Activated CD8-positive, alpha-beta T cell treated with anti-CD3 and anti-CD28 coated beads for 36 hours (primary cell): ENCODE measurements at regions not wholly inside any gene's neighbourhood (a gene's known extent, or its start where the extent isn't known, plus 50 kb on each side); places are given as distances from the start of the nearest gene placed in this dataset.

Experiments used
- ATAC-seq: fragments of 200-7000 bp; cut with Tn5 transposase; one replicate; pipeline ENCODE4 v1.10.0; 2021; ENCODE audit warnings: mild to moderate bottlenecking, moderate library complexity
- CTCF ChIA-PET: fragments of 350-600 bp; sonication (Branson Sonifier 250); formaldehyde crosslinking; loops from one replicate; lab custom pipeline; 2021; ENCODE audit warnings: antibody characterized with exemption; lab: Charles Lee
- POLR2A ChIA-PET: fragments of 350-600 bp; sonication (Branson Sonifier 250); formaldehyde crosslinking; loops from one replicate; lab custom pipeline; 2021; ENCODE audit warnings: antibody characterized with exemption; lab: Charles Lee
- DNase-seq: peaks from one replicate; pipeline ENCODE4 v3.0.0-alpha.2; 2020
- H3K27ac Mint-ChIP-seq: one replicate; pipeline ENCODE4 v1.8.0; 2021; ENCODE audit warnings: mild to moderate bottlenecking, mixed read lengths
- H3K27me3 Mint-ChIP-seq: one replicate; pipeline ENCODE4 v1.8.0; 2021; ENCODE audit warnings: mixed read lengths
- H3K36me3 Mint-ChIP-seq: one replicate; pipeline ENCODE4 v1.8.0; 2021; ENCODE audit warnings: low read depth, mixed read lengths
- H3K4me1 Mint-ChIP-seq: one replicate; pipeline ENCODE4 v1.8.0; 2021; ENCODE audit warnings: low read depth, mixed read lengths
- H3K4me3 Mint-ChIP-seq: one replicate; pipeline ENCODE4 v1.8.0; 2021; ENCODE audit warnings: mild to moderate bottlenecking, moderate library complexity, mixed read lengths
- H3K9me3 Mint-ChIP-seq: one replicate; pipeline ENCODE4 v1.8.0; 2021; ENCODE audit warnings: mixed read lengths
- intact Hi-C: fragments of 100-400 bp; cut with micrococcal nuclease; formaldehyde crosslinking; loops from one replicate; pipeline ENCODE4 v1.10.0; 2022
- TF ChIP-seq, protein P1 (sequence below): fragments of 200-600 bp; IDR thresholded peaks from one replicate; pipeline ENCODE4 v1.8.0; 2022; ENCODE audit warnings: antibody characterized with exemption, mild to moderate bottlenecking

DNA sequence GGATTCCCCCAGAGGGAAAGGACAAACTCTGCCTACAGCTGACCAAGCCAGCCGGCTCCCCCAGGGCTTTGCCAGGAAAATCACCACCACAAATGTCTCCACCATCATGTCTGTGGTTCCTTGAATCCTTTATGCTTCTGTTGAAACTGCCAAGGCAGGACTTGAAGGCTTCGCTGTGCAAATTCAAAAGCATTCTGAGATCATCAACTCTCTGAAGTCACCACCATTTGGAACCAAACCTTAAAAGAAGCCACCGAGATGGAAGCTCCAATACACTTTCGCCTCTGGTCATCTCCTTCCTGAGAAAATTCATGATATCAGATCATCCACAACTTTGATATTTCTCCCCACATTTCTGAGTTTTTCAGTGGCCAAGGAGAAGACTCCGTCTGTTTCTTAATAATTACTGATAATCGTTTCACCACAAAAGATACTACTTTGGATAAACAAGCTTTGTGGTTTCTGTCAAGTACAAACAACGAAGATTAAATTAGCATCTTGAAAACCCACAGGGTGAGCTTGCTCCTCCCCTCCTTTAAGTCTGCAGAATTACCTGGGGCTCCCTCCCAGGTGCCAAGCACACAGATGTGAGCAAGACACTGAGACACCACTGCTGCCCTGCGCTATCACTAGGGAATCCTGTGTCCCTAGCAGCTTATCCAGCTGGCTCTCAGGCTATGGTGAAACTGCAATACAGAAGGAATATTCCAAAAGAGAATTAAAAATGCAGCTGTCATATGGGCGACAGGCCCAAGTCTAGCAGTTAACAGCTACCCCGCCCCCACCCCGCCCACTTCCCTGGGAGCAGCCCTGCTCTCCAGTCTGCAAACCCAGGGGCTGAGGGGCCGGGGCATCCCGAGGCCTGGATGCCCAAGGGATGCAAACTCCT is 125.0 kb upstream of the TBL1X start:
- Mint-ChIP-seq H3K9me3 (no peaks in the 10 kb centered on the region), H3K27ac (peak overlapping the region; percentile 8), H3K36me3 (no peaks in the 10 kb centered on the region), H3K4me1 (peaks cover 39% of the 10 kb centered on the region), H3K27me3 (no peaks in the 10 kb centered on the region), H3K4me3 (no peak overlapping the region)
- ChIA-PET CTCF (interaction anchor here (1.5 kb wide), 1 partner anchor 12 kb away, joined by 4 read pairs; no protein-coding TSS in a partner anchor), POLR2A (interaction anchor here (0.7 to 1.3 kb wide), 2 partner anchors 11 to 13 kb away, joined by 3 to 6 read pairs; no protein-coding TSS in a partner anchor)
- intact Hi-C loops, result no loop called here
- ATAC-seq (no peak), DNase-seq (peak; percentile 10)
- TF ChIP-seq, protein P1, sequence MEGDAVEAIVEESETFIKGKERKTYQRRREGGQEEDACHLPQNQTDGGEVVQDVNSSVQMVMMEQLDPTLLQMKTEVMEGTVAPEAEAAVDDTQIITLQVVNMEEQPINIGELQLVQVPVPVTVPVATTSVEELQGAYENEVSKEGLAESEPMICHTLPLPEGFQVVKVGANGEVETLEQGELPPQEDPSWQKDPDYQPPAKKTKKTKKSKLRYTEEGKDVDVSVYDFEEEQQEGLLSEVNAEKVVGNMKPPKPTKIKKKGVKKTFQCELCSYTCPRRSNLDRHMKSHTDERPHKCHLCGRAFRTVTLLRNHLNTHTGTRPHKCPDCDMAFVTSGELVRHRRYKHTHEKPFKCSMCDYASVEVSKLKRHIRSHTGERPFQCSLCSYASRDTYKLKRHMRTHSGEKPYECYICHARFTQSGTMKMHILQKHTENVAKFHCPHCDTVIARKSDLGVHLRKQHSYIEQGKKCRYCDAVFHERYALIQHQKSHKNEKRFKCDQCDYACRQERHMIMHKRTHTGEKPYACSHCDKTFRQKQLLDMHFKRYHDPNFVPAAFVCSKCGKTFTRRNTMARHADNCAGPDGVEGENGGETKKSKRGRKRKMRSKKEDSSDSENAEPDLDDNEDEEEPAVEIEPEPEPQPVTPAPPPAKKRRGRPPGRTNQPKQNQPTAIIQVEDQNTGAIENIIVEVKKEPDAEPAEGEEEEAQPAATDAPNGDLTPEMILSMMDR, result no peak

GRCh38 chrX:9340598-9341290 is 124.1 kb upstream of the TBL1X start:
- H3K9me3 Mint-ChIP-seq, result no peaks in the 10 kb centered on the region
- H3K4me3 Mint-ChIP-seq, result peak overlapping the region; percentile 67
- CTCF ChIA-PET, result interaction anchor here (0.6 to 1.5 kb wide), 2 partner anchors 11 to 27 kb away, joined by 3 to 4 read pairs; no protein-coding TSS in a partner anchor
- H3K4me1 Mint-ChIP-seq, result peaks cover 37% of the 10 kb centered on the region
- DNase-seq (peak; percentile 51), ATAC-seq (peak; percentile 60)
- intact Hi-C loops, result no loop called here
- H3K27me3 Mint-ChIP-seq, result no peaks in the 10 kb centered on the region
- TF ChIP-seq, protein P1, result no peak
- H3K27ac Mint-ChIP-seq, result peak overlapping the region; percentile 84
- POLR2A ChIA-PET, result interaction anchor here (1.3 to 1.9 kb wide), 2 partner anchors 12 to 123 kb away, joined by 6 to 10 read pairs; no protein-coding TSS in a partner anchor
- no peaks in the 10 kb centered on the region for H3K36me3 Mint-ChIP-seq

DNA sequence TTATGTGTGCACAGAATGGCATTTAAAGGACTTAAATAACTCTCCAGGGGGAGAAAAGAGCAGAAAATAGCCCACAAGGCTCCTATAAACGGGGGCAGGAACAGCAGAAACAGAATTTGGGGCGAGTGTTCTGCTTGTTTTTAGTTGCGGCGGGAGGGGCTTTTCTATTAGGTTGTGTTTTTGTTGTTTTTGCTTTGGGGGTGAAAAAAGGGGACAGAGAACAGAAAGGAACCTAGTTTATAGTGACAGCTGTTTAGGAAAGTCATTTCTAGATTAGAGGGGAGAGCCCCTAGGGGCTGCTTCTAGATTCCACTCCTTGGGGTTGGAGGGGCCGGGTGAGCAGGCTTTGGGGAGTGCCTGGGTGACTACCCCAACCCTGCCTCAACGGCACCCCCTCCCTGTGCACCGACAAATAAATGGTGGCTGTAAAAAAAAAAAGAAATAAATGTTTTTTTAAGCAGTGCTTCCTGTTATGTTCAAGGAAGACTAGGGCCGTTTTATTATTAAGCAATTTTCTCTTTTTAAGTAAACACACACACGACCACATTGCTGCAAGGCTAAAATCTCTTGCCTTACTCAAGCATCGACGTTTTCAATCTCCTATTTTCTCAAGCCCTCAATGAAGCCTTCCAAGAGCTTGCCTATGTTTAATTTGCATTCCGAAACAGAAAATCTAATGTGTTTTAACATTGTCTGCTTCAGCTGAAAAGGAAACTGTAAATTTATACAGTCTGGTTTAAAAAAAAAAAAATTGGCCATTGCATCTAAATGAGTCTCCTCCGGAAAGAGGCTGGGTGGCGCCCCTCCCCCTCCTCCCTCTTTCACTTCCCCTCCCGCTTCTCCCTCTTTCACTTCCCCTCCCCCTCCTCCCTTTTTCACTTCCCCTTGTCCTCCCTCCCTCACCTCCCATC is 123.3 kb upstream of the TBL1X start:
- H3K4me3 Mint-ChIP-seq, result peak overlapping the region; percentile 67
- peaks cover 30% of the 10 kb centered on the region for H3K4me1 Mint-ChIP-seq
- no peaks in the 10 kb centered on the region for H3K27me3 Mint-ChIP-seq

GRCh38 chrX:9342561-9343051 is 122.3 kb upstream of the TBL1X start:
- ATAC-seq (no peak), DNase-seq (peak; percentile 32)
- TF ChIP-seq, protein P1, result no peak
- CTCF ChIA-PET, result interaction anchor here (1.8 kb wide), 1 partner anchor 120 kb away, joined by 7 read pairs; no protein-coding TSS in a partner anchor
- Mint-ChIP-seq H3K4me1 (peaks cover 26% of the 10 kb centered on the region), H3K27me3 (no peaks in the 10 kb centered on the region), H3K4me3 (peak overlapping the region; percentile 27), H3K27ac (peak overlapping the region; percentile 42), H3K36me3 (no peaks in the 10 kb centered on the region), H3K9me3 (no peaks in the 10 kb centered on the region)
- intact Hi-C loops, result loop anchor here (2.0 kb wide), 1 partner anchor 120 kb away; no protein-coding TSS in a partner anchor
- POLR2A ChIA-PET, result no interaction called here

More for the DNA sequence above, 123.3 kb upstream of the TBL1X start:
- H3K36me3 Mint-ChIP-seq, result no peaks in the 10 kb centered on the region
- TF ChIP-seq, protein P1, result no peak
- peak overlapping the region; percentile 84 for H3K27ac Mint-ChIP-seq
- ChIA-PET POLR2A (interaction anchor here (1.9 kb wide), 1 partner anchor 122 kb away, joined by 10 read pairs; no protein-coding TSS in a partner anchor), CTCF (interaction anchor here (0.6 to 1.8 kb wide), 2 partner anchors 28 to 121 kb away, joined by 3 to 7 read pairs; no protein-coding TSS in a partner anchor)
- peak; percentile 83 for DNase-seq
- intact Hi-C loops, result loop anchor here (2.0 kb wide), 1 partner anchor 121 kb away; no protein-coding TSS in a partner anchor
- ATAC-seq, result peak; percentile 86
- no peaks in the 10 kb centered on the region for H3K9me3 Mint-ChIP-seq
